ENCODE measurements at regions not wholly inside any gene's neighbourhood (a gene's known extent, or its start where the extent isn't known, plus 50 kb on each side); places are given as distances from the start of the nearest gene placed in this dataset.
"Not testable (repeated sequence)": the region's sequence is repeated elsewhere in the genome, so short reads cannot be mapped to it uniquely, and the experiment has no call there.

GRCh38 chr9:102714184-102714583, 280.9 kb upstream of the CYLC2 start:
- no peak for DNase-seq

- DNase-seq = not testable (repeated sequence)
Measured at GRCh38 chr9:102712910-102713309, 282.2 kb upstream of the CYLC2 start.

GRCh38 chr9:102700936-102701335, 294.2 kb upstream of the CYLC2 start:
- DNase-seq = no peak

- no peak for DNase-seq
Measured at GRCh38 chr9:102669220-102669619, 325.9 kb upstream of the CYLC2 start.

- DNase-seq = no peak
Measured at GRCh38 chr9:102652471-102652870, 342.7 kb upstream of the CYLC2 start.

- no peak for DNase-seq
Measured at GRCh38 chr9:102650896-102651295, 344.2 kb upstream of the CYLC2 start.

- DNase-seq = no peak
Measured at GRCh38 chr9:102642651-102643050, 352.5 kb upstream of the CYLC2 start.

- no peak for DNase-seq
Measured at GRCh38 chr9:102631559-102631958, 363.6 kb upstream of the CYLC2 start.

GRCh38 chr9:102609461-102609860, 385.7 kb upstream of the CYLC2 start:
- no peak for DNase-seq

- not testable (repeated sequence) for DNase-seq
Measured at GRCh38 chr9:102603198-102604195, 391.6 kb upstream of the CYLC2 start.

- DNase-seq = no peak
Measured at GRCh38 chr9:102594241-102594640, 400.9 kb upstream of the CYLC2 start.

GRCh38 chr9:102587281-102587680, 407.9 kb upstream of the CYLC2 start:
- DNase-seq = no peak

- no peak for DNase-seq
Measured at GRCh38 chr9:102569436-102569835, 425.7 kb upstream of the CYLC2 start.

GRCh38 chr9:102551346-102551745, 443.8 kb upstream of the CYLC2 start:
- DNase-seq = no peak

GRCh38 chr9:102550886-102551285, 444.2 kb upstream of the CYLC2 start:
- no peak for DNase-seq

GRCh38 chr9:102550266-102550665, 444.9 kb upstream of the CYLC2 start:
- DNase-seq = no peak

GRCh38 chr9:102534031-102534430, 461.1 kb upstream of the CYLC2 start:
- no peak for DNase-seq

- DNase-seq = no peak
Measured at GRCh38 chr9:102521097-102521755, 473.9 kb upstream of the CYLC2 start.

- DNase-seq = no peak
Measured at GRCh38 chr9:102519423-102519822, 475.7 kb upstream of the CYLC2 start.

GRCh38 chr9:102518324-102518723, 476.8 kb upstream of the CYLC2 start:
- no peak for DNase-seq

GRCh38 chr9:102514541-102514940, 480.6 kb upstream of the CYLC2 start:
- no peak for DNase-seq

GRCh38 chr9:102507044-102507687, 488.0 kb upstream of the CYLC2 start:
- no peak for DNase-seq

GRCh38 chr9:102506406-102506805, 488.7 kb upstream of the CYLC2 start:
- DNase-seq = no peak

- DNase-seq = no peak
Measured at GRCh38 chr9:102499468-102499867, 495.7 kb upstream of the CYLC2 start.

Measured in left hindlimb (tissue), 1 donor.